Esophagus squamous epithelium (tissue), 5 donors: ENCODE measurements at regions not wholly inside any gene's neighbourhood (a gene's known extent, or its start where the extent isn't known, plus 50 kb on each side); places are given as distances from the start of the nearest gene placed in this dataset.

ENCODE experiments used
- DNase-seq: peaks from one replicate; lab custom pipeline; 2025; lab: John Stamatoyannopoulos, UW
- H3K27ac ChIP-seq, 4 donors: fragments of 200-600 bp; sonication (generic); one replicate each; pipeline ENCODE4 v1.5.1; 2016 to 2019; ENCODE audit warnings: mild to moderate bottlenecking in 1 of 4
- H3K27me3 ChIP-seq, 4 donors: fragments of 200-600 bp; sonication (generic); 1 replicate in 3 of 4; 2 replicates in 1 of 4; pipeline versions ENCODE4 v1.5.1 to v1.6.0; 2017 to 2021; ENCODE audit warnings: antibody characterized with exemption in 1 of 4
- H3K36me3 ChIP-seq, 3 donors: fragments of 200-600 bp; sonication (generic); one replicate each; pipeline ENCODE4 v1.5.1; 2016 to 2019
- H3K4me1 ChIP-seq, 3 donors: fragments of 200-600 bp; sonication (generic); one replicate each; pipeline ENCODE4 v1.5.1; 2017 to 2019
- H3K4me3 ChIP-seq, 4 donors: fragments of 200-600 bp; sonication (generic); 1 replicate in 3 of 4; 2 replicates in 1 of 4; pipeline ENCODE4 v1.5.1; 2016 to 2019; ENCODE audit warnings: mild to moderate bottlenecking in 2 of 4, moderate library complexity in 1 of 4
- H3K9me3 ChIP-seq, 3 donors: fragments of 200-600 bp; sonication (generic); one replicate each; pipeline ENCODE4 v1.5.1; 2016 to 2019
- CTCF ChIP-seq, 6 experiments: fragments of 450-650 bp in 4 of 6; fragments of 200-600 bp in 2 of 6; sonication (generic) in 2 of 6; IDR thresholded peaks; one replicate each; pipeline ENCODE4 v1.5.1; 2016 to 2019; ENCODE audit warnings: antibody characterized with exemption in 6 of 6, mild to moderate bottlenecking in 4 of 6, moderate library complexity in 4 of 6
- POLR2A ChIP-seq, 4 donors: fragments of 450-650 bp; IDR thresholded peaks; one replicate each; pipeline ENCODE4 v1.6.1; 2017; ENCODE audit warnings: antibody characterized with exemption in 4 of 4, mild to moderate bottlenecking in 4 of 4, moderate library complexity in 3 of 4
- WGBS, 2 donors: methylation state at CpG; one replicate each; pipeline ENCODE4 v1.1.5; 2018; 5-methylcytosine and 5-hydroxymethylcytosine counted together
- intact Hi-C: fragments of 100-400 bp; cut with DNase I; formaldehyde crosslinking; loops from one replicate; pipeline ENCODE4 v1.15.0; 2022
- donor health status: DM: yes; HTN: yes; CAD: no.

- no peak for DNase-seq
- no peak overlapping the region for H3K27ac ChIP-seq
- peaks cover 0 to 90% (median 0%) of the 10 kb centered on the region in 4 donors for H3K27me3 ChIP-seq
- H3K9me3 ChIP-seq, result no peaks in the 10 kb centered on the region
- no peaks in the 10 kb centered on the region for H3K36me3 ChIP-seq
- TF ChIP-seq CTCF (IDR thresholded peaks at IDR 0.05), result no peak
- no peak for TF ChIP-seq POLR2A (IDR thresholded peaks at IDR 0.05)
- WGBS, 2 donors, result 45 to 76% methylated on average over 4 to 6 of the region's 8 CpGs
- H3K4me3 ChIP-seq, result no peak overlapping the region
- intact Hi-C loops, result no loop called here
- no peaks in the 10 kb centered on the region for H3K4me1 ChIP-seq
Measured at GRCh38 chr17:79370126-79370525, 240.7 kb downstream of the RBFOX3 start.

GRCh38 chr17:79369532-79369931 lies 241.3 kb downstream of the RBFOX3 start:
- 67 to 85% methylated on average over 6 of the region's 9 CpGs for WGBS, 2 donors
- no peaks in the 10 kb centered on the region for H3K9me3 ChIP-seq
- no peaks in the 10 kb centered on the region for H3K4me1 ChIP-seq
- no peaks in the 10 kb centered on the region for H3K36me3 ChIP-seq
- no peak overlapping the region for H3K27ac ChIP-seq
- H3K4me3 ChIP-seq, result no peak overlapping the region
- peaks cover 0 to 90% (median 0%) of the 10 kb centered on the region in 4 donors for H3K27me3 ChIP-seq
- intact Hi-C loops, result no loop called here
- DNase-seq, result no peak
- no peak for TF ChIP-seq CTCF (IDR thresholded peaks at IDR 0.05)
- no peak for TF ChIP-seq POLR2A (IDR thresholded peaks at IDR 0.05)

- DNase-seq, result no peak
- WGBS, 2 donors, result 20 to 77% methylated on average over 1 to 6 of the region's 14 CpGs
- intact Hi-C loops, result no loop called here
Measured at GRCh38 chr17:79369001-79369400, 241.8 kb downstream of the RBFOX3 start.

GRCh38 chr17:79368521-79368920 lies 242.3 kb downstream of the RBFOX3 start:
- H3K27me3 ChIP-seq, result peaks cover 0 to 90% (median 0%) of the 10 kb centered on the region in 4 donors
- no peak overlapping the region for H3K4me3 ChIP-seq
- WGBS, 2 donors, result 80 to 86% methylated on average over 8 to 9 of the region's 9 CpGs
- no peak for TF ChIP-seq POLR2A (IDR thresholded peaks at IDR 0.05)
- TF ChIP-seq CTCF (IDR thresholded peaks at IDR 0.05), result no peak
- no peaks in the 10 kb centered on the region for H3K36me3 ChIP-seq
- no peaks in the 10 kb centered on the region for H3K4me1 ChIP-seq
- no peaks in the 10 kb centered on the region for H3K9me3 ChIP-seq
- H3K27ac ChIP-seq, result no peak overlapping the region
- no peak for DNase-seq
- intact Hi-C loops, result no loop called here

More at GRCh38 chr17:79369001-79369400, 241.8 kb downstream of the RBFOX3 start:
- Histone ChIP-seq H3K9me3 (no peaks in the 10 kb centered on the region), H3K27ac (no peak overlapping the region), H3K4me3 (no peak overlapping the region), H3K4me1 (no peaks in the 10 kb centered on the region), H3K27me3 (peaks cover 0 to 90% (median 0%) of the 10 kb centered on the region in 4 donors), H3K36me3 (no peaks in the 10 kb centered on the region)
- TF ChIP-seq CTCF (IDR thresholded peaks at IDR 0.05) (no peak), POLR2A (IDR thresholded peaks at IDR 0.05) (no peak)

GRCh38 chr17:79366988-79367571 lies 243.8 kb downstream of the RBFOX3 start:
- no peaks in the 10 kb centered on the region for H3K9me3 ChIP-seq
- no peak overlapping the region for H3K4me3 ChIP-seq
- peaks cover 0 to 91% (median 0%) of the 10 kb centered on the region in 4 donors for H3K27me3 ChIP-seq
- intact Hi-C loops, result no loop called here
- H3K36me3 ChIP-seq, result no peaks in the 10 kb centered on the region
- no peak overlapping the region for H3K27ac ChIP-seq
- WGBS, 2 donors, result 56 to 58% methylated on average over 9 to 10 of the region's 12 CpGs
- DNase-seq, result no peak
- no peak for TF ChIP-seq CTCF (IDR thresholded peaks at IDR 0.05)
- no peak for TF ChIP-seq POLR2A (IDR thresholded peaks at IDR 0.05)
- H3K4me1 ChIP-seq, result peaks cover 0 to 8% (median 0%) of the 10 kb centered on the region in 3 donors
